ENCODE measurements at regions not wholly inside any gene's neighbourhood (a gene's known extent, or its start where the extent isn't known, plus 50 kb on each side); places are given as distances from the start of the nearest gene placed in this dataset.

GRCh38 chr15:69962561-69962960 lies 135.2 kb downstream of the TLE3 start:
- BruUV-seq (replicated peaks), result no TSS peak
- CTCF ChIA-PET, result no interaction called here
- intact Hi-C loops (cut with micrococcal nuclease), result no loop called here
- no peak for DNase-seq (ENCODE audit: unreplicated experiment)
- H3K4me1 Mint-ChIP-seq (ENCODE audit: insufficient read depth, unreplicated experiment), result no peaks in the 10 kb centered on the region
- TF ChIP-seq CTCF (IDR thresholded peaks at IDR 0.05; ENCODE audit: unreplicated experiment), result no peak
- no peaks in the 10 kb centered on the region for H3K36me3 Mint-ChIP-seq (ENCODE audit: insufficient read depth, unreplicated experiment)
- no peaks in the 10 kb centered on the region for H3K9me3 Mint-ChIP-seq (ENCODE audit: unreplicated experiment)
- H3K4me3 Mint-ChIP-seq (ENCODE audit: unreplicated experiment), result no peak overlapping the region
- H3K27me3 Mint-ChIP-seq (ENCODE audit: insufficient read depth, unreplicated experiment), result peaks cover 59% of the 10 kb centered on the region
- H3K27ac Mint-ChIP-seq (ENCODE audit: low read depth, unreplicated experiment), result no peak overlapping the region
- POLR2A ChIA-PET, result no interaction called here

- no peaks in the 10 kb centered on the region for H3K9me3 Mint-ChIP-seq (ENCODE audit: unreplicated experiment)
- no peaks in the 10 kb centered on the region for H3K36me3 Mint-ChIP-seq (ENCODE audit: insufficient read depth, unreplicated experiment)
- ChIA-PET CTCF (no interaction called here), POLR2A (no interaction called here)
- TF ChIP-seq CTCF (IDR thresholded peaks at IDR 0.05; ENCODE audit: unreplicated experiment), result no peak
- H3K4me3 Mint-ChIP-seq (ENCODE audit: unreplicated experiment), result no peak overlapping the region
- BruUV-seq (replicated peaks), result no TSS peak
- no peaks in the 10 kb centered on the region for H3K4me1 Mint-ChIP-seq (ENCODE audit: insufficient read depth, unreplicated experiment)
- intact Hi-C loops (cut with micrococcal nuclease), result no loop called here
- no peak overlapping the region for H3K27ac Mint-ChIP-seq (ENCODE audit: low read depth, unreplicated experiment)
- H3K27me3 Mint-ChIP-seq (ENCODE audit: insufficient read depth, unreplicated experiment), result peaks cover 66% of the 10 kb centered on the region
- DNase-seq (ENCODE audit: unreplicated experiment), result no peak
Observed at GRCh38 chr15:69963385-69963784, 134.3 kb downstream of the TLE3 start.

DNA sequence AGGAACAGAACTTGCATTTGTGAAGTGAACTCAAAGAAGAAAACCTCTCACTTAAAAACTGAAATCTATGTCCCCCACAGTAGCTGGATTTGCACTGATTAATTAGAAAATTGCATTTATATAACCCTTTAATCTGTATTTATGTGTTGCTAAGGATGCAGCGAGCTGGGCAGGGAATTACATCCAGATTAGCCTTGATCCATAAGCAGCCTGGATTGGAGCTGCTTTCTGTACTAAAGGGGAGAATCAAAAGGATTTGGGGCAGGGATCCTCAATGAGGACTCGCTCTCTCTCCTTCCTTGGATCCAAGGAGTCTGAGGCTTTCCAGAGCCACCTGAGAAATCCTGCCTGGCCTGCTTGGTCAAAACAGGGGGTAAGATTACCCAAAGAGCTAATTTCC lies 125.9 kb downstream of the TLE3 start:
- BruUV-seq (replicated peaks), result no TSS peak
- Mint-ChIP-seq H3K4me1 (ENCODE audit: insufficient read depth, unreplicated experiment) (no peaks in the 10 kb centered on the region), H3K36me3 (ENCODE audit: insufficient read depth, unreplicated experiment) (no peaks in the 10 kb centered on the region), H3K9me3 (ENCODE audit: unreplicated experiment) (no peaks in the 10 kb centered on the region), H3K27ac (ENCODE audit: low read depth, unreplicated experiment) (no peak overlapping the region), H3K27me3 (ENCODE audit: insufficient read depth, unreplicated experiment) (peaks cover 57% of the 10 kb centered on the region), H3K4me3 (ENCODE audit: unreplicated experiment) (no peak overlapping the region)
- no peak for DNase-seq (ENCODE audit: unreplicated experiment)
- intact Hi-C loops (cut with micrococcal nuclease), result no loop called here
- POLR2A ChIA-PET, result no interaction called here
- no peak for TF ChIP-seq CTCF (IDR thresholded peaks at IDR 0.05; ENCODE audit: unreplicated experiment)
- CTCF ChIA-PET, result interaction anchor here (0.6 to 0.7 kb wide), 2 partner anchors 383 to 509 kb away, joined by 3 to 5 read pairs; no protein-coding TSS in a partner anchor

DNA sequence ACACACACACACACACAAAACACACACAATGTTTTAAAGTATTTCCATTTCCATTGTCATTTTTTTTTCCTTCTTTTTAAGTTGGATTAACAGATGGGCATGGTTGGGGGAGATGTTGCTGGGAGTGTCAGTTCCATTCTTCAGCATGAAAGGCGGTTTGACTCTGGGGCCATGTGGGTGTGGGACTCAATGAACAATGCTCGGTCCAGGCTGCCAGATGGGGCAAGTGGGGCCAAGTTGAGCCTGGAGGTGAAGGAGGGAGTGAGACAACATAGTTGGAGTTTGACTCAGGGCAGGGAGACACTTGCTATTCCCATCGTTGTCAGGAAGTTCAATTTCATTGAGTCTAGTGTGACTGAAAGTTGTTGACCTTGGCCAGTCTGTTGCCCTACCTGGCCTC lies 125.3 kb downstream of the TLE3 start:
- no peak for DNase-seq (ENCODE audit: unreplicated experiment)
- no peaks in the 10 kb centered on the region for H3K9me3 Mint-ChIP-seq (ENCODE audit: unreplicated experiment)
- intact Hi-C loops (cut with micrococcal nuclease), result no loop called here
- ChIA-PET POLR2A (no interaction called here), CTCF (interaction anchor here (0.6 to 1.0 kb wide), 3 partner anchors 495 to 510 kb away, joined by 3 to 4 read pairs (median 3); no protein-coding TSS in a partner anchor)
- TF ChIP-seq CTCF (IDR thresholded peaks at IDR 0.05; ENCODE audit: unreplicated experiment), result no peak
- BruUV-seq (replicated peaks), result no TSS peak
- no peak overlapping the region for H3K27ac Mint-ChIP-seq (ENCODE audit: low read depth, unreplicated experiment)
- H3K36me3 Mint-ChIP-seq (ENCODE audit: insufficient read depth, unreplicated experiment), result no peaks in the 10 kb centered on the region
- H3K4me3 Mint-ChIP-seq (ENCODE audit: unreplicated experiment), result no peak overlapping the region
- H3K27me3 Mint-ChIP-seq (ENCODE audit: insufficient read depth, unreplicated experiment), result peaks cover 53% of the 10 kb centered on the region
- no peaks in the 10 kb centered on the region for H3K4me1 Mint-ChIP-seq (ENCODE audit: insufficient read depth, unreplicated experiment)
